SH-SY5Y (cell line): ENCODE measurements at regions not wholly inside any gene's neighbourhood (a gene's known extent, or its start where the extent isn't known, plus 50 kb on each side); places are given as distances from the start of the nearest gene placed in this dataset.

Source experiments
- GATA2 ChIP-seq: IDR thresholded peaks from 2 replicates; pipeline ENCODE4 v1.6.1; 2011; ENCODE audit warnings: mild to moderate bottlenecking, low read depth, low read length
- GATA3 ChIP-seq: IDR thresholded peaks from 2 replicates; pipeline ENCODE4 v1.6.1; 2011; ENCODE audit warnings: low read depth, mild to moderate bottlenecking, low read length, moderate library complexity

DNA sequence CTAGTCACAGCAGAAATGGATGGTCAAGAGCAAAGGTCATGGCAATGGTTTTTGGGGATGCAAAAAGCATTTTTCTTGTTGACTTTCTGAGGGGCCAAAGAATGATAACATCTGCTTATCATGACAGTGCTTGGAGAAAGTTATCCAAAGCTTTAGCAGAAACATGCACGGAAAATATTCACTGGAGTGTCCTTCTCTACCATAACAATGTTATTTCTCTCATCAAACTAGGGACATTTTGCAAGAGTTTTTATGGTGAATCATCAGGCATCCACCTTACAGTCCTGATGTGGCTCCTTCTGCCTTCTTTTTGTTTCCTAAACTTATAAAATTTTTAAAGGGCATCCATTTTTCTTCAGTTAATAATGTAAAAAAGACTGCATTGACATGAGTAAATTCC lies 302.3 kb downstream of the HIVEP2 start:
- TF ChIP-seq GATA3 (no peak), GATA2 (no peak)

DNA sequence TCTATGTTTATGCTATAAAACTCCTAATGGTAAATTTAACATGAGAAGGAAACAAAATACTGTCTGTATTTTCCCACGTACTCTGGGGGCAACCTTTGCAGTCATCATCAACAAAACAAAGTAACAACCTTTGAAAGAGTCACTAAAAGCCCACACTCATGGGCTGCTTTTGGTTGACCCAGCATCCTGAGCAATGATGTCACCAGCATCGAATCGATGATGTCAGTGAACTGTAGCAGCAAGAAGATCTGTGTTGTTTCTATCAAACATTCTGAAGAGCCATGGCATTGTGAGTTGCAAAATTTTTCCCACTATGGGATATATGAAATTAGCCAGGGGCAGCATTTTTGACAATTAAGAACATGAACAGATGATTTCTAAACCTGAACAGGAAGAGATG lies 300.1 kb downstream of the HIVEP2 start:
- TF ChIP-seq GATA3 (no peak), GATA2 (no peak)

DNA sequence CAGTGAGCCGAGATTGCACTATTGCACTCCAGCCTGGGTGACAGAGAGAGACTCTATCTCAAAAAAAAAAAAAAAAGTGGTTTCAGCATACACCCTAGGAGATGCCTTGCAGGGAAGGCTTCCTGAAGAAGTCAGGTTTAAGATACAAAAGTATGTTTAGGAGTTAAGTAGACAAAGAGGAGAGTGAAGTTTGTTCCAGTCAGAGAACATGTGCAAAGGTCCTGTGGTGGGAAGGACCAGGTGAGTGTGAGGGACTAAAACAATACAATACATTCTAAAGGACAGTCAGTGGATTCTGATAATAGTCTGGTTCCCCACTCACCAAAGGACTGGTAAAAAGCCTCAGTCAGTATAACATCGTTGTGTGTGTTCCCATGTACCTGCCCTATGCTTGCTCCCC lies 299.3 kb downstream of the HIVEP2 start:
- TF ChIP-seq GATA2 = no peak

DNA sequence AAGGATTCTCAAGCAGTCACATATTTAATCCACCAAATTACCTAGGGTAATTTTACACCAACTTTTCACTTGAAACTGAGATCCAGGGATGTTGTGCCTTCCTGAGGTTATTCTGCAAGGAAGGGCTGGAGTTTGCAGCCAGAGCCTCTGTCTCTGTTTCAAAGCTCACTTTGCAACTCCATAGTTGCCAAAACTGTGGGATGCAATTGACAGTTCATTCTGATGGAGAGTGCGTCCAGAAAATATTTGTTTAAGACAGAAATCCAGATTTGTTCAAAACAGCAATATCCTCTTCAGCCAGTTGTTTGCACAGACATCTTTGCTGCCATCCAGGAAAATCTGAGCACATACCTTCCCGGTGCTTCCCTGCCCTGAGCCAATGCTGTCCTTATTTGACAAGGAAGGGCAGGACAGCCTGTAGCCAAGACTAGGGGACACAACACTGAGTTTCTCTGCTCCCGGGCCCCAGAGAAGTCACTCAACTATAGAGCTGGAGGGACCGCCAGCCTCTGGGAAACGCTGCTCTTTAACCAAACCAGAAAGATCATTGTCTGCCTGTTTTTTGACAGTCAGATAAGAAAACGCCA lies 297.4 kb downstream of the HIVEP2 start:
- TF ChIP-seq GATA3 (no peak), GATA2 (no peak; the same call in 1 of the 2 replicates)

DNA sequence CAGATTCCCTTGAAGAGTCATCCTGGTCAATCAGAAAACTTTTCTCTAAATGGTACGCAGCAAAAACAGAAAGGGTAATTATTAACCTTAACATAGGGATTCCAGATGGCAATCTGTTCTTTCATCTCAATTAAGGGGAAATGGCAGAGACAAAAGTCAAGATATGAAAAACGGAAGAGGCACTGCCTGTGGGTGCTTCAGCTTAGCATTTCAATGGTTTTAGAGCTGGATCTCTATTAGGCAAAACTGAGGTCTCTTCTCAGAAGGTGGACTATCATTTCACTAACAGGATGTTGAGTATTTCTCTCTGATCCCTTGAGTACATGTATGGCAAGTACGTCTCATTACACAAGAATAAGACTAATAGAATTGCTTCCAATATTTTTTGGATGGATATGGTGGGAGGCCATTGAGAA lies 296.9 kb downstream of the HIVEP2 start:
- peak; percentile 93 for TF ChIP-seq GATA2
- peak; percentile 98 for TF ChIP-seq GATA3

DNA sequence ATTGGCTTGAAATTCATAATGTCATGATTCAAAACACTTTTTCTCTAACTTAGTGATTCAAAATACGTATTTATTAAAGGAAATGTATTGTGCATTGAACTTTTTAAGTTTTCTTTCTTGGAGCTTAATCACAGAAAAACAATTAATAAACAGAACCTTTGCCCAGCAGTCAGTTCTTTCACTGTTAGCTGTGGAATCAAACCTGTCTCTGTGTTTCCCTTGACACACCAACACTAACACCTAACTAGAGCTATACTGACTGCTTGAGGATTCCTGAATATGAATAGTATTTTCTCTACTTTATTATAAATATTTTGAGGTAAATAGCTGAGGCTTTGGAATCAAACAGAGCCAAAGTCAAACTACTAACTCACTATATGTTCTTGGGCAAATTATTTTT lies 296.4 kb downstream of the HIVEP2 start:
- no peak for TF ChIP-seq GATA2

DNA sequence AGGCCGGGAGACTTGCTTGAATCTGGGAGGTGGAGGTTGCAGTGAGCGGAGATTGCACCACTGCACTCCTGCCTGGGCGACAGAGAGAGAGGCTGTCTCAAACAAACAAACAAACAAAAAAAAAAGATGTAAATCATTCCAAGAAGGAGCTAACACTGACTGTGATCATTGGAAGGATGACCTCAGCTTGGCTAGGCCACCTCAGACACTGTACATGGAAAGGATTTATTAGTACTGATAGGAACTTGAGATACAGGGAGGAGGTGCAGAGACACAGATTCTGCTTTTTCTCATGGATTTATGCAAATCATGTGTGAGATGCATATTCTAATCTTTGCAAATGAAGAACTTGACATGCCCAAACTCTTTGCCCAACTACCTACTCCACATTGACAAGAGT lies 293.6 kb downstream of the HIVEP2 start:
- TF ChIP-seq GATA2 (no peak), GATA3 (no peak)

DNA sequence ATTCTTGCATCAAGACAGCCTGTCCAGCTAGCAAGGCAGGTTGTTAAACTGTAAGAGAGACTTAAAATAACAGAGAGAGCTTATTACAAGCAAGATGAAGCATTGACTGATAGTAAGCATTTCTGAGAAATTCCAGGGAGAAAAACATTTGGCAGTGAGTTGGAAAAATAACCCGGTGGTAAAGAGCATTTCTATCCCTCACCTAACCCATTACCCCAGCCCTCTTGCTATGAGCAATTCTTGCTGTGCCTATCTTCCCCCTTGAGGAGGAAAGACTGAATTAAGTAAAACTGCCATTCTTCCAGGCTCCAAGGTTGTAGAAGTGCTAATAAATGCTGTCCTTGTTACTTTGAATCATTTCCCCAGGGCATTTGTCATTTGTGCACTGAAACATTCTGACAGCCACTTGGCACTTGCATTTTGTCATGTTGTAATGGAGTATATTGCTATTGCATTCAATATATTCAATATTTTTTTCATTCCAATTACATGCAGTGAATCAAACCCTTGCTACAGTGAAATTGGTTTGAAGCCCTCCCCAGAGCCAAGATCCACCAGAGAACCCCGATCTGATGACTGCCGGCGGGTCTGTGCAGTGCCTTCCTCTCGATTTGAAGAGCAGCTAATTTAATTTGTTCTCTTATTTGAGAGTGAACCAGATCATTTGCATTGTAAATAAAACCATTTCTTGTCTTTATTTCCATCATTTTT lies 291.1 kb downstream of the HIVEP2 start:
- TF ChIP-seq GATA2 (no peak), GATA3 (no peak)

DNA sequence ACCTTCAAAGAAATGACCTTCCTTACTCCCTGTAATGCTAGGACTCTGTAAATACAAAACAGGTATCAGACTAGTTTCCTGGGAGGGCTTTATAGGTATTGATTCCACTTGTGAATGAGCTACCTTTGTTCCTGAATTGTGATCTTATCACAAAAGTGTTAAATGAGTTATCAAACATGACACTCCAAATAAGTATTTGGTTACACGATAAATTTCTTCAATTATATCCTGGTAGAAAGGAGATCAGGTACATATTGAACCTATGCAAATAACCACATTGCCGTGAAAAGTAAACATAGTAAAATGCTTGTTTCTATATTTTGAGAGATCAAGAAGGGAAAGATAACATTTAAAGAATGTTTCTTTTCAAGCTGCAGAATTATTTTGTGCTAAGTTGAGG lies 285.3 kb downstream of the HIVEP2 start:
- TF ChIP-seq GATA2 (no peak), GATA3 (no peak)

DNA sequence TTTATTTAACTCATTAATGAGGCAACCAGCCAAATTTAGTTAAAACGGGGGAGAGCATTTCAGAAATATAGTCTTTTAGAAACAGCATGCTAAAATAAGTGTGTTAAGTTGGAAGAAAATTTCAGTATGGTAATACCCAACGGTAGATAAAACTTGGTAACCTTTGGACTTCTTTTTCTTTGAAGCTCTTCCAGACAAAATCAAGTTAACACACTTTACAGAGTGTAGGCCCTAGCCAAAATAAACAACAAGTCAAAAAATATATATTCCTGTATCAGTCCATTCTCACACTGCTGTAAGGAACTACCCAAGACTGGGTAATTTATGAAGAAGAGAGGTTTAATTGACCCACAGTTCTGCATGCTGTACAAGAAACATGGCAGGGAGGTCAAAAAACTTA lies 279.6 kb downstream of the HIVEP2 start:
- TF ChIP-seq GATA3 (no peak), GATA2 (no peak)

DNA sequence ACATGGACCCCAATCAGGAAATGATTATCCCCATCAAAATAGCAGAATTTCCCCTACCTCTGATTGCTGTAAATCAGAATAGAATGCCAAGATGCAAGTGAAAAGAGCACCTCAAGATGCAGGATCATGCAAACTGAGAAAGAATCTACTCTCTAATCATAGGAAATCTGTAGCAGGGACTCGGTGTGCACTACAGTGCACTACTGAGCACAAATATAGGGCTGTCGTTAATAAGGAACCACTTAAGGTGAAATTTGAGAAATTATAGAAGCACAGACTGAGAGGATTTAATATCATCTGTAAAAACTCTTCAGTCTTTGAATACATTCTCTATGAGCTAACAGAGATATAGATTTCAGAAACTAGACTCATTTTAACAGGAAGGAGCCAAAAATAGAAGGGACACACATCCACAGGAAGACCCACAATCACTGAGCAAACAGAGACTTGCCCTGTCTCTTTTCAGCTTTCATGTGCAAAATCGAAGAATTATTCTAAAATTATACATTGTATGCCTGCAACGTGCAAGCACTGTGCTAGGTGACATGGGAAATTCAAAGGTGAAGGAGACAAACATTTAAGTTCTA lies 278.3 kb downstream of the HIVEP2 start:
- no peak for TF ChIP-seq GATA2
- no peak for TF ChIP-seq GATA3

DNA sequence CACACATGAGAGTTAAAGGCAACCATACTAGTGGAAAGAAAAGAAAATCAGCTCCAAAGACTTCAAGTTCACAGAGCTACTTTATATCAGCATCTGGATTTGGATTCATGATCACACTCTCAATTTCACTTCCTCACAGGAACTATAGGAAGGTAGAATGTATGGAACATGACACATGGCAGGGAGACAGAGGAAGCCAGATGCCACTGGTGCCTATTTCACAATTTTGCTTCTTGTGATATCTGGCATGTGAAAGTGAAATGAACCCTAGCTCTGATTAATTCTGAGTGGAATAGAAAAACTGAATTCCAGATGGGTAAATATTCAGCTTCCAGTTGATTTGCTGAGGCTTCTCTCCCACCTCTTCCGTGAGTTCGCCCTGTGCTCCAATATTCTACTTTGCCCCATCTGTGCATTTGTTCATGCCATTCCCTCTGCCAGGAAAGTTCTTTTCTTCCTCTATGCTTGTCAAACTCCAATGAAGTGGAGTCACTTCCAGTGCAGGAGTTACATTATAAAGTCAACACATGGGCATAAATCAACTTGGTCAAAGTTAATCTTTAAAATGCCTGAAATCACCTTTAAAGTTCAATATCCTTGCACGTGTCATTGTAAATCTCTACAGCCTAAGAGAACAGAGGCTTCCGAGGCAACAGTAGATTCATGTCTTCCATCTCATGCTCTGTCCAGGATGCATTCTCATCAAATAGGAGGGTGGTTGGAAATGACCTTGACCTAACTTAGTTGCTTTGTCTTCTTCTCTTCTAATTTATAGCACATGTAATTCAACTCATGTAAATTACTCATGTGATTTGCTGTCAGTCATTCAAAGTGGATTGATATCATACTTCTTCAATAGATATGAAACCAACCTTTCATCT lies 275.3 kb downstream of the HIVEP2 start:
- no peak for TF ChIP-seq GATA3
- TF ChIP-seq GATA2 = no peak

DNA sequence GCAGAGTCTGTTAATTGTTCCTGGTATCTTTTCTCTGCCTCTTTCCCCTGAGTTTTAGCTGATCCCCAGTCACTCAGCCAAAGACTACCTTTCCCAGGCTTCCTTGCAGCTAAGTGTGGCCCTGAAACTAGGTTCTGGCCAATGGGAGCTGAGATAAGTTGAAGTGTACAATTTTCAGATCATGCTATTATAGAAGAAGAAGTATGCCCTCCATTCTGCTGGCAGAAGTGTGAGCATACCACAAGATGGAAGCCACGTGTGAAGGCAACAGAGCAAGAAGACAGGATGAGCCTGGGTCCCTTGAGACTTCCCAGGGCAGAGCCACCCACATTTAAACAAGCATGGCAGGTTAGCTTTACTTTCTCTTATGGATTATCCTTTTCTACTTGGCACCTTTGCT lies 273.2 kb downstream of the HIVEP2 start:
- TF ChIP-seq GATA3 (no peak), GATA2 (no peak)

DNA sequence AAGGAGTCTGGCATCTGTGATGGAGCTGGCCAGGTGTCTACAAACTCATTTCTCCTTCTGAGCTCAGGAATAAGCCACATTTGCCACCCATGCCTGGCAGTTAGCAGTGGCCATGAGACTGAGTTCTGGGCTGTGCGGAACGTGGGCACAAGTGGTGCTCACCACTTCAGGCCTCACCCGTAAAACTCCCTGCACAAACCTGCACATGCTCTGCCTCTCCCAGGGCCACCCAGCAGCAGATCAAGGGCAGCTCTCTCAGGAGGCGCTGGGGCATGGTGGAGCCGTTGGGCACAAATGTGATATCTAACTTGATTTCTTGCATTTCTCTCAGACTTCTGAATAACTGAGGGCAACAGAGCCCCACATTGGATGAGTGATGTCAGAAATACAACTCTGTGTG lies 269.5 kb downstream of the HIVEP2 start:
- no peak for TF ChIP-seq GATA2
- TF ChIP-seq GATA3 = no peak

DNA sequence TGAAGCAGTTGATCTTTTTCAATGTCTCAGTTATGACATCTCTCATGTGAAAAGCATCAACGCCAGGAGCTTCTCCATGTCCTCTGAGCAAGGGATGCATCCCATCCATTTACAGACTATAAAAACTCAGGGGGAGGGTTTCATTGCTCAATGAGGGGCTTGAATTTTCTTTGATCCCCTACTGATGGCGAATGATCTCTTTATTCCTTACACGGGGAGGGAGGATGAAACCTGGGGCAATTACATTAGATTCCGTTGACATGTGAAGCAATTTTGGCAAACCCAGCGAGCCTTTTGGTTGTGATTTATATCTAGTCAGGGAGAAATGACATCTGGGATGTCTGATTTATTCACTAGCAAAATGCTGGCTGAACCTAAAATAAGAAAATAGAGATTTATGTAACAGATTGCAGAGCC lies 268.9 kb downstream of the HIVEP2 start:
- TF ChIP-seq GATA3 = no peak
- no peak for TF ChIP-seq GATA2

DNA sequence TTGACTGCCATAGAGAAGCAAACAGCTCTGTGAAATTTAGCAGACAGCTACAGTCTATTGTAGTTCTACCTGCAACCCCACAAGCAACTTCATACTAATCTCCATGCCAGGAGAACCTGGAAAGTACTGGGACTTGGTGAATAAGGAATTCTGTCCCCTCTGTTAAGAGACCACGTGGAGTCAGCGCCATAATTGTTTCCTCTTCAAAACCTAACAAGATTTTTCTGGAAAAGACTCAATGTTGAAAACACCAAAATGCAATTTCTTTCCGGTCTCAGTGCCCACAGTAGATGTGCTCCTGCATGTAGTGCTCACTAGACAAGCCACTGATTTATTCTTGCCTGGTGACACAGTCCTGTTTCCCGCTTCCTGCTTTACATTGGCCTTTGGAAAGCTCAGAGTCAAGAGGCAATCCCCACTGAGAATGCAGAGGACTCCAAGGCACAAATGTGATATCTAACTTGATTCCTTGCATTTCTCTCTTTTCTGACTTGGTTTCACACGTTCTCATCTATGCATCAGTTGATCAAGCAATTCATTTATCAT lies 268.3 kb downstream of the HIVEP2 start:
- no peak for TF ChIP-seq GATA3
- TF ChIP-seq GATA2 = no peak
